ENCODE measurements at regions not wholly inside any gene's neighbourhood (a gene's known extent, or its start where the extent isn't known, plus 50 kb on each side); places are given as distances from the start of the nearest gene placed in this dataset.

DNA sequence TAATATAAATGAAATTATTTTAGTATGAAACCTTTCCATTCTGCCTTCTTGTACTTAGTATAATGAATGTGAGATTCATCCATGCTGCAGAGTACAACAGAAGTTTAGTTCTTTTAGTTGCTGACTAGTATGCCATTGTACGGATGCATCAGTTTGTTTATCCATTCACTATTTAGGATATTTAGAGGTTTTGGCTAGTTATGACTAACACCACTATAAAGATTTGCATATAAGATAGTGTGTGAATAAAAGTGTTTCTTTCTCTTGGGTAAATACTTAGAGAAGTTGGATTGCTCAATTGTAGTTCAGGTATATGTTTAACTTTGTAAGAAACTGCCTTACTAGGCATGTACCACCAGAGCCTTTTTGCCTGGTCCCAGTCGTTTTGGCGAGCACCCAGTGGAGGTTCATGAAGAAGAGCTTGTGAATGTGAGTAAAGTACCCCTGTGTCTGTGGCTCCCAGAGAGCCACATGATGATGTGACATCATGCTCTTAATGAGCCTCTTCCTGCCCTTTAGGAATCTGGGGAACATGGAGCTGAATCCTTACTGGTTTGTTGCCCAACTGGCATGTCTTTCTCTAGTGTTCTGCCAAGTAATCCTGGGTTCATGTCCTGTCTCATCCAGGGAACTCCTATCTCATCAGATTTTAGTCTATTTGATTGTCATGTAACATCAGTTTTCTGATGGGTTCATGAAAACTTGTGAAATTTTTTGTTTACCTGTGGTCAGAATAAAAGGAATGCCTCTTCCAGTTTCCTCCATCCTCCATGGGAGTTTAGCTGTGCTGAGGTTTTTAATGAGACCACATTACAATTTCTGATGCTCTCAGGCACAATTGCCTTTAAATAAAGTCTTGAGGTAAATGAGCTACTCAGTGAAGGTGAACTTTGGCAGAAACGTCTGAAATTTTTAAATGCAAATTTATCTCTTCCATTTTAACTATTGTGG lies 234.8 kb downstream of the CASP12 start:
- Mint-ChIP-seq H3K27me3 (ENCODE audit: low read depth in 3 of 3) (no peaks in the 10 kb centered on the region), H3K27ac (no peak overlapping the region), H3K4me1 (peaks cover 19% of the 10 kb centered on the region), H3K4me3 (no peak overlapping the region), H3K9me3 (peaks cover 0 to 7% (median 3%) of the 10 kb centered on the region in 7 donors), H3K36me3 (no peaks in the 10 kb centered on the region)
- Histone ChIP-seq H3K27me3 (ENCODE audit: control insufficient read depth in 2 of 2, insufficient read depth in 2 of 2, low read length in 2 of 2) (no peaks in the 10 kb centered on the region), H3K4me2 (replicated peaks; ENCODE audit: extremely low read depth, low read length, poor library complexity, severe bottlenecking) (no peak overlapping the region), H3K36me3 (replicated peaks in 1 of 2; ENCODE audit: control insufficient read depth in 1 of 2, insufficient read depth in 2 of 2, low read length in 2 of 2) (no peaks in the 10 kb centered on the region), H3K9me3 (replicated peaks in 1 of 2; ENCODE audit: control insufficient read depth in 1 of 2, insufficient read depth in 1 of 2, low read length in 2 of 2) (no peaks in the 10 kb centered on the region), H2AFZ (ENCODE audit: insufficient read depth, low read depth, low read length, poor library complexity, severe bottlenecking) (no peak overlapping the region), H3K27ac (ENCODE audit: low read depth in 1 of 2, low read length in 2 of 2) (no peak overlapping the region), H4K20me1 (ENCODE audit: insufficient read depth, low read length) (no peaks in the 10 kb centered on the region), H3K9ac (ENCODE audit: insufficient read depth, low read length, poor library complexity, severe bottlenecking) (no peak overlapping the region), H3K79me2 (ENCODE audit: insufficient read depth, low read length) (no peaks in the 10 kb centered on the region), H3K4me1 (ENCODE audit: control insufficient read depth in 1 of 2, insufficient read depth in 2 of 2, low read length in 2 of 2) (peaks cover 3 to 20% of the 10 kb centered on the region in 2 donors), H3K4me3 (replicated peaks in 1 of 3; ENCODE audit: low read depth in 2 of 3, low read length in 3 of 3) (no peak overlapping the region)
- intact Hi-C loops (cut with micrococcal nuclease), result no loop called here
- DNase-seq, result no peak
- WGBS (ENCODE audit: insufficient coverage), result 100% methylated on average over 2 of the region's 4 CpGs
- TF ChIP-seq CTCF (IDR thresholded peaks at IDR 0.05), result no peak

GRCh38 chr11:104661901-104662300 lies 236.4 kb downstream of the CASP12 start:
- no peak overlapping the region for H3K9ac ChIP-seq (ENCODE audit: insufficient read depth, low read length, poor library complexity, severe bottlenecking)
- no peak for DNase-seq
- Mint-ChIP-seq H3K27ac (no peak overlapping the region), H3K27me3 (ENCODE audit: low read depth in 3 of 3) (no peaks in the 10 kb centered on the region), H3K9me3 (peaks cover 0 to 9% (median 5%) of the 10 kb centered on the region in 7 donors), H3K36me3 (no peaks in the 10 kb centered on the region), H3K4me3 (no peak overlapping the region), H3K4me1 (peaks cover 16% of the 10 kb centered on the region)
- no peaks in the 10 kb centered on the region for H3K36me3 ChIP-seq (replicated peaks in 1 of 2; ENCODE audit: control insufficient read depth in 1 of 2, insufficient read depth in 2 of 2, low read length in 2 of 2)
- no peaks in the 10 kb centered on the region for H3K9me3 ChIP-seq (replicated peaks in 1 of 2; ENCODE audit: control insufficient read depth in 1 of 2, insufficient read depth in 1 of 2, low read length in 2 of 2)
- no peak overlapping the region for H3K4me3 ChIP-seq (replicated peaks in 1 of 3; ENCODE audit: low read depth in 2 of 3, low read length in 3 of 3)
- H3K4me1 ChIP-seq (ENCODE audit: control insufficient read depth in 1 of 2, insufficient read depth in 2 of 2, low read length in 2 of 2), result peaks cover 0 to 16% of the 10 kb centered on the region in 2 donors
- H3K4me2 ChIP-seq (replicated peaks; ENCODE audit: extremely low read depth, low read length, poor library complexity, severe bottlenecking), result no peak overlapping the region
- H4K20me1 ChIP-seq (ENCODE audit: insufficient read depth, low read length), result no peaks in the 10 kb centered on the region
- H3K27ac ChIP-seq (ENCODE audit: low read depth in 1 of 2, low read length in 2 of 2), result no peak overlapping the region
- no peaks in the 10 kb centered on the region for H3K79me2 ChIP-seq (ENCODE audit: insufficient read depth, low read length)
- no peak for TF ChIP-seq CTCF (IDR thresholded peaks at IDR 0.05)
- intact Hi-C loops (cut with micrococcal nuclease), result no loop called here
- no peak overlapping the region for H2AFZ ChIP-seq (ENCODE audit: insufficient read depth, low read depth, low read length, poor library complexity, severe bottlenecking)
- H3K27me3 ChIP-seq (ENCODE audit: control insufficient read depth in 2 of 2, insufficient read depth in 2 of 2, low read length in 2 of 2), result no peaks in the 10 kb centered on the region
- WGBS (ENCODE audit: insufficient coverage), result no CpG with 5 or more reads among the region's 1 CpG

Measured in CD14-positive monocyte (primary cell).